Sigmoid colon (tissue), 3 donors: ENCODE measurements at regions not wholly inside any gene's neighbourhood (a gene's known extent, or its start where the extent isn't known, plus 50 kb on each side); places are given as distances from the start of the nearest gene placed in this dataset.

ENCODE experiments used
- CTCF ChIP-seq, 4 experiments: fragments of 450-650 bp in 3 of 4; fragments of 200-600 bp in 1 of 4; IDR thresholded peaks; one replicate each; pipeline ENCODE4 v1.5.1; 2016 to 2019; ENCODE audit warnings: antibody characterized with exemption in 4 of 4, mild to moderate bottlenecking in 3 of 4, moderate library complexity in 2 of 4
- POLR2A ChIP-seq, 2 donors: fragments of 450-650 bp; IDR thresholded peaks; one replicate each; pipeline ENCODE4 v1.6.1; 2016; ENCODE audit warnings: antibody characterized with exemption in 2 of 2, mild to moderate bottlenecking in 2 of 2, moderate library complexity in 2 of 2

DNA sequence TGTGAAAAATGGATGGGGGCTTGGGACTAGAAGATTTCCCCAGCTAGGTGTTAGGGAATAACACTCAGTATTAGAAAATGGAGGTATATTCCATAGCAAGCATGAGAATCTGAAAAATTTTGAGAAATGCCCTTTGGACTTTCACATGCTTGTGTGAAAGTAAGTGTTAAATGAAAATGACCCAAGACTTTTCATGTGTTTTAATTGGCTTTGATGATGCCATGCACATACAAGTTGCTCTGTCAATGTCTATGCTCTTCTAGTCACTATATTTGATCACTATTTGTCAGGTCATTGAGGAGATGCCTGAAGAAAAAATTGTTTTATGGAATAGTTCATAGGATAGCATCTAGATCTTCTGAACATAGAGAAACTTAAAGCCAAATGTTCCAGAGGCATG is 147.6 kb downstream of the SH2D1A start:
- TF ChIP-seq CTCF (IDR thresholded peaks at IDR 0.05): no peak
- no peak for TF ChIP-seq POLR2A (IDR thresholded peaks at IDR 0.05)
